Adrenal gland (tissue), 9 donors: ENCODE measurements at regions not wholly inside any gene's neighbourhood (a gene's known extent, or its start where the extent isn't known, plus 50 kb on each side); places are given as distances from the start of the nearest gene placed in this dataset.

Source experiments
- DNase-seq, 7 donors: peaks; one replicate each; pipeline ENCODE4 v3.0.0-alpha.2; 2019 to 2020
- H3K27ac ChIP-seq, 5 donors: fragments of 200-600 bp; sonication (generic) in 4 of 5; 1 replicate in 3 of 5; 2 replicates in 2 of 5; pipeline versions ENCODE4 v1.5.1 to v1.8.0; 2016 to 2020; ENCODE audit warnings: mild to moderate bottlenecking in 1 of 5
- H3K27me3 ChIP-seq: fragments of 200-600 bp; 2 replicates; pipeline ENCODE4 v1.8.0; 2021
- H3K36me3 ChIP-seq, 2 donors: fragments of 200-600 bp; replicated peaks in 1 of 2; 1 replicate in 1 of 2; 2 replicates in 1 of 2; pipeline versions ENCODE4 v1.5.1 to v1.8.0; 2018 to 2022
- H3K4me1 ChIP-seq, 2 donors: fragments of 200-600 bp; replicated peaks in 1 of 2; 1 replicate in 1 of 2; 2 replicates in 1 of 2; pipeline versions ENCODE4 v1.5.1 to v1.8.0; 2018 to 2021
- H3K4me3 ChIP-seq, 4 donors: fragments of 200-600 bp; sonication (generic) in 3 of 4; one replicate each; pipeline ENCODE4 v1.5.1; 2016 to 2018
- H3K9me3 ChIP-seq, 3 donors: fragments of 200-600 bp; sonication (generic) in 1 of 3; replicated peaks in 1 of 3; 1 replicate in 2 of 3; 2 replicates in 1 of 3; pipeline versions ENCODE4 v1.5.1 to v1.8.0; 2016 to 2021
- CTCF ChIP-seq, 6 experiments: fragments of 450-650 bp in 4 of 6; fragments of 200-600 bp in 2 of 6; sonication (generic) in 1 of 6; IDR thresholded peaks; 1 replicate in 5 of 6; 2 replicates in 1 of 6; pipeline versions ENCODE4 v1.5.1 to v1.8.0; 2016 to 2021; ENCODE audit warnings: antibody characterized with exemption in 6 of 6, mild to moderate bottlenecking in 2 of 6, moderate library complexity in 1 of 6
- POLR2A ChIP-seq, 2 donors: fragments of 450-650 bp; IDR thresholded peaks; one replicate each; pipeline ENCODE4 v1.6.1; 2017; ENCODE audit warnings: antibody characterized with exemption in 2 of 2, mild to moderate bottlenecking in 2 of 2, moderate library complexity in 1 of 2
- WGBS, 4 donors: extraction: QIAGEN DNeasy Blood & Tissue Kit in 2 of 4; methylation state at CpG; one replicate each; pipeline versions ENCODE4 v1.1.5 to v1.1.7; 2013 to 2017; 5-methylcytosine and 5-hydroxymethylcytosine counted together
- intact Hi-C, 2 donors: fragments of 100-400 bp; cut with DNase I; formaldehyde crosslinking; loops; one replicate each; pipeline versions ENCODE4 v1.14.1 to v1.15.0; 2022 to 2023
- donor health status: healthy with polysubstance abuse.
- donor health status: Bipolar disorder and iron deficiency.
- donor health status: DM: yes; HTN: yes; CAD: no.
- donor health status: DM: no; HTN: no; CAD: no.
- donor health status: DM: no; HTN: no; CAD: no.

DNA sequence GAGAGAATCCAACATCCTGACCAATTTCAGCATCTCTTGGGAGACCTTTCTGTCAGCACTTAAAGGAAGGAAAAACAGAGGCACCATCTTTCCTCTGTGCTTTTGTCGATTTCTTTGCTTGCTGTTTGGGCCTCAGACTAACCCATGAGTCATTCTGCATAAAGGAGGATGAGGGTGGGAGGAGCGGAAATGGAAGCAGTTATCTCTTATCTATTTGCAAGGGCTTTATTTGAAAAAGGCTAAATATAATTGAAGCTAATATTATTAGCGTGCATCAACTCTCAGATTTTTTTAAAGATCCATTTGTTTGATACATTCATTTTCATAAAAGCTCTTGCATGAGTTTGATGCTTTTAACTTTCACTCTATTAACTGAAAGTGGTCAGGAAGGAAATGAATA lies 72.9 kb downstream of the ZNF622 start:
- intact Hi-C loops: no loop called here
- TF ChIP-seq POLR2A (IDR thresholded peaks at IDR 0.05) (no peak), CTCF (IDR thresholded peaks at IDR 0.05) (no peak)
- no peak overlapping the region for H3K27ac ChIP-seq
- H3K36me3 ChIP-seq: no peaks in the 10 kb centered on the region
- no peaks in the 10 kb centered on the region for H3K4me1 ChIP-seq
- DNase-seq: no peak
- H3K4me3 ChIP-seq: no peak overlapping the region
- 31 to 43% (median 42%) methylated on average over 3 of the region's 3 CpGs for WGBS, 4 donors
- H3K9me3 ChIP-seq: no peaks in the 10 kb centered on the region
- H3K27me3 ChIP-seq: no peaks in the 10 kb centered on the region

DNA sequence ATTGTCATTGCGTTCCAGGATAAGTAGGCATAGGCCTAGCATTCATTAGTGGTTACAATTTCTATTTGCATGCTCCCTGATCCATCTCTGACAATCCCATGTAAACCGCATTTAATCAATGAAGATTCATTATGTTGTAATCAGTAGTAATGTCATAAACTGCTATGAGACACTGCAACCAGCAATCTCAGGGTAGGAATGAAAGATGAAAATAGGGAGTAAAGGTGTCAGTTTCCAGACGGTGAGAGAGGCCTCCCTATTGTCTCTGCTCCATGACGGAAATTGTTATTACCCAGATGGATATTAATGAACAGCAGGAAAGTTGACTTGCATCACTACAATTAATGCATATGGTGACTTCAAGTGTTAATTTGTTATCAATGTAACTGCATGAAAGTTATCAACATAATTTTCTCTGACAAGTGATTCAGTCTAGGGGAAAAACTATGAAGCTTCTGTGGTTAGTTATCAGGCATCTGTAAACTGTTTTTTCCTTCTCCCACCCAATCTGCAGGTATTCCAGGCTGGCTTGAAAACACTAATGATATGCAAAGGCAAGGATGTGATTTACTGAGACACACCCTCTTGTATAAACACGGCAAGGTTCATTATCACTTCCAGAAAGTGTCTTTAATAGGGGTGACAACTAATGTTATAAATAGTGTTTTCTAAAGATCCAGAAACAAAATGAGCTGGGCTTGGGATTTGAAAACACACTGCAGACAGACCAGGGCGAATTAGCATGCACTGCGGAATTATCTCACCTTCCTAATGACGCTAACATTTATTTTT lies 73.5 kb downstream of the ZNF622 start:
- no peaks in the 10 kb centered on the region for H3K27me3 ChIP-seq
- no peak overlapping the region for H3K27ac ChIP-seq
- H3K9me3 ChIP-seq: no peaks in the 10 kb centered on the region
- no peak overlapping the region for H3K4me3 ChIP-seq
- TF ChIP-seq CTCF (IDR thresholded peaks at IDR 0.05): no peak
- no peak for TF ChIP-seq POLR2A (IDR thresholded peaks at IDR 0.05)
- 72 to 78% (median 74%) methylated on average over 8 of the region's 8 CpGs for WGBS, 4 donors
- no peak for DNase-seq
- intact Hi-C loops: no loop called here
- H3K4me1 ChIP-seq: no peaks in the 10 kb centered on the region
- H3K36me3 ChIP-seq: no peaks in the 10 kb centered on the region

- Histone ChIP-seq H3K27ac (no peak overlapping the region), H3K27me3 (no peaks in the 10 kb centered on the region), H3K4me3 (no peak overlapping the region), H3K4me1 (no peaks in the 10 kb centered on the region), H3K9me3 (no peaks in the 10 kb centered on the region), H3K36me3 (no peaks in the 10 kb centered on the region)
- WGBS, 4 donors: 64 to 86% (median 80%) methylated on average over 1 of the region's 1 CpG
- intact Hi-C loops: no loop called here
- TF ChIP-seq CTCF (IDR thresholded peaks at IDR 0.05): no peak
- TF ChIP-seq POLR2A (IDR thresholded peaks at IDR 0.05): no peak
- no peak for DNase-seq
Measured at GRCh38 chr5:16390825-16391224, 74.8 kb downstream of the ZNF622 start.

- H3K36me3 ChIP-seq: no peaks in the 10 kb centered on the region
- H3K9me3 ChIP-seq: no peaks in the 10 kb centered on the region
- H3K27me3 ChIP-seq: no peaks in the 10 kb centered on the region
- H3K27ac ChIP-seq: no peak overlapping the region
- DNase-seq: no peak
- intact Hi-C loops: no loop called here
- no peak overlapping the region for H3K4me3 ChIP-seq
- H3K4me1 ChIP-seq: no peaks in the 10 kb centered on the region
- no peak for TF ChIP-seq POLR2A (IDR thresholded peaks at IDR 0.05)
- no peak for TF ChIP-seq CTCF (IDR thresholded peaks at IDR 0.05)
- WGBS, 4 donors: 59 to 90% (median 80%) methylated on average over 3 of the region's 3 CpGs
Measured at GRCh38 chr5:16385516-16386090, 80.0 kb downstream of the ZNF622 start.
